HS-27A (cell line): ENCODE measurements at regions not wholly inside any gene's neighbourhood (a gene's known extent, or its start where the extent isn't known, plus 50 kb on each side); places are given as distances from the start of the nearest gene placed in this dataset.
"Not testable (repeated sequence)": the region's sequence is repeated elsewhere in the genome, so short reads cannot be mapped to it uniquely, and the experiment has no call there.

Experiments
- DNase-seq: peaks from one replicate; pipeline ENCODE4 v3.0.0-alpha.2; 2012; ENCODE audit warnings: low read depth, missing footprints

GRCh38 chr19:28434794-28435193, 778.2 kb downstream of the UQCRFS1 start:
- DNase-seq = not testable (repeated sequence)

GRCh38 chr19:28434365-28434764, 778.6 kb downstream of the UQCRFS1 start:
- DNase-seq = not testable (repeated sequence)

GRCh38 chr19:28433166-28433565, 779.8 kb downstream of the UQCRFS1 start:
- not testable (repeated sequence) for DNase-seq

GRCh38 chr19:28430214-28430613, 782.7 kb downstream of the UQCRFS1 start:
- DNase-seq = no peak

GRCh38 chr19:28429356-28429755, 783.6 kb downstream of the UQCRFS1 start:
- DNase-seq = no peak

- no peak for DNase-seq
Measured at GRCh38 chr19:28428663-28429348, 784.1 kb downstream of the UQCRFS1 start.

- no peak for DNase-seq
Measured at GRCh38 chr19:28427376-28428083, 785.4 kb downstream of the UQCRFS1 start.

GRCh38 chr19:28426730-28427225, 786.2 kb downstream of the UQCRFS1 start:
- no peak for DNase-seq

- DNase-seq = no peak
Measured at GRCh38 chr19:28426110-28426729, 786.7 kb downstream of the UQCRFS1 start.

GRCh38 chr19:28425046-28425931, 787.7 kb downstream of the UQCRFS1 start:
- no peak for DNase-seq

GRCh38 chr19:28424662-28425045, 788.3 kb downstream of the UQCRFS1 start:
- DNase-seq = no peak

- no peak for DNase-seq
Measured at GRCh38 chr19:28424077-28424476, 788.9 kb downstream of the UQCRFS1 start.

- no peak for DNase-seq
Measured at GRCh38 chr19:28422791-28423650, 789.9 kb downstream of the UQCRFS1 start.

- DNase-seq = no peak
Measured at GRCh38 chr19:28422046-28422445, 790.9 kb downstream of the UQCRFS1 start.

- no peak for DNase-seq
Measured at GRCh38 chr19:28420811-28421550, 792.0 kb downstream of the UQCRFS1 start.

- DNase-seq = no peak
Measured at GRCh38 chr19:28419312-28419711, 793.6 kb downstream of the UQCRFS1 start.

- no peak for DNase-seq
Measured at GRCh38 chr19:28417361-28417760, 795.6 kb downstream of the UQCRFS1 start.

GRCh38 chr19:28416245-28416644, 796.7 kb downstream of the UQCRFS1 start:
- DNase-seq = no peak

GRCh38 chr19:28414748-28415147, 798.2 kb downstream of the UQCRFS1 start:
- DNase-seq = no peak

GRCh38 chr19:28409859-28410258, 803.1 kb downstream of the UQCRFS1 start:
- DNase-seq = no peak
